Sigmoid colon (tissue), 6 donors: ENCODE measurements at regions not wholly inside any gene's neighbourhood (a gene's known extent, or its start where the extent isn't known, plus 50 kb on each side); places are given as distances from the start of the nearest gene placed in this dataset.

Experiments used
- DNase-seq: peaks from one replicate; pipeline ENCODE4 v3.0.0-alpha.2; 2019
- H3K27ac ChIP-seq, 4 donors: fragments of 200-600 bp; sonication (generic); one replicate each; pipeline ENCODE4 v1.5.1; 2016 to 2019; ENCODE audit warnings: mild to moderate bottlenecking in 1 of 4
- H3K27me3 ChIP-seq, 3 donors: fragments of 200-600 bp; sonication (generic); one replicate each; pipeline ENCODE4 v1.5.1; 2019; ENCODE audit warnings: mild to moderate bottlenecking in 1 of 3
- H3K36me3 ChIP-seq, 4 donors: fragments of 200-600 bp; sonication (generic); one replicate each; pipeline ENCODE4 v1.5.1; 2016 to 2019
- H3K4me1 ChIP-seq, 4 donors: fragments of 200-600 bp; sonication (generic); one replicate each; pipeline ENCODE4 v1.5.1; 2017 to 2019
- H3K4me3 ChIP-seq, 4 donors: fragments of 200-600 bp; sonication (generic); one replicate each; pipeline ENCODE4 v1.5.1; 2017 to 2019; ENCODE audit warnings: mild to moderate bottlenecking in 2 of 4, moderate library complexity in 1 of 4
- H3K9me3 ChIP-seq, 4 donors: fragments of 200-600 bp in 3 of 4; sonication (generic) in 3 of 4; one replicate each; pipeline versions ENCODE4 v1.5.1 to v1.6.1; 2013 to 2019
- EP300 ChIP-seq, 4 donors: sonication (generic); formaldehyde crosslinking; IDR thresholded peaks; one replicate each; pipeline ENCODE4 v1.6.1; 2017; ENCODE audit warnings: antibody characterized with exemption in 4 of 4
- POLR2A ChIP-seq, 2 donors: fragments of 450-650 bp; IDR thresholded peaks; one replicate each; pipeline ENCODE4 v1.6.1; 2016; ENCODE audit warnings: antibody characterized with exemption in 2 of 2, mild to moderate bottlenecking in 2 of 2, moderate library complexity in 2 of 2
- POLR2AphosphoS5 ChIP-seq, 4 donors: sonication (generic); formaldehyde crosslinking; IDR thresholded peaks; one replicate each; pipeline ENCODE4 v1.6.1; 2017; ENCODE audit warnings: antibody characterized with exemption in 4 of 4
- WGBS, 2 donors: extraction: QIAGEN DNeasy Blood & Tissue Kit; methylation state at CpG; one replicate each; pipeline ENCODE4 v1.1.7; 2013; 5-methylcytosine and 5-hydroxymethylcytosine counted together
- intact Hi-C: fragments of 100-400 bp; cut with DNase I; formaldehyde crosslinking; loops from one replicate; pipeline ENCODE4 v1.15.1; 2023
- TF ChIP-seq, protein P1 (sequence below), 4 experiments: fragments of 450-650 bp in 3 of 4; fragments of 200-600 bp in 1 of 4; IDR thresholded peaks; one replicate each; pipeline ENCODE4 v1.5.1; 2016 to 2019; ENCODE audit warnings: antibody characterized with exemption in 4 of 4, mild to moderate bottlenecking in 3 of 4, moderate library complexity in 2 of 4
- donor health status: healthy with polysubstance abuse.
- donor health status: healthy.

- intact Hi-C loops, result no loop called here
- Histone ChIP-seq H3K36me3 (no peaks in the 10 kb centered on the region), H3K9me3 (no peaks in the 10 kb centered on the region), H3K4me1 (peaks cover 0 to 10% (median 0%) of the 10 kb centered on the region in 4 donors), H3K4me3 (no peak overlapping the region), H3K27me3 (no peaks in the 10 kb centered on the region), H3K27ac (no peak overlapping the region)
- DNase-seq, result no peak
- WGBS, 2 donors, result 69 to 71% methylated on average over 9 of the region's 9 CpGs
- no peak for TF ChIP-seq EP300 (IDR thresholded peaks at IDR 0.05)
- no peak for TF ChIP-seq POLR2AphosphoS5 (IDR thresholded peaks at IDR 0.05)
- no peak for TF ChIP-seq POLR2A (IDR thresholded peaks at IDR 0.05)
- TF ChIP-seq, protein P1, sequence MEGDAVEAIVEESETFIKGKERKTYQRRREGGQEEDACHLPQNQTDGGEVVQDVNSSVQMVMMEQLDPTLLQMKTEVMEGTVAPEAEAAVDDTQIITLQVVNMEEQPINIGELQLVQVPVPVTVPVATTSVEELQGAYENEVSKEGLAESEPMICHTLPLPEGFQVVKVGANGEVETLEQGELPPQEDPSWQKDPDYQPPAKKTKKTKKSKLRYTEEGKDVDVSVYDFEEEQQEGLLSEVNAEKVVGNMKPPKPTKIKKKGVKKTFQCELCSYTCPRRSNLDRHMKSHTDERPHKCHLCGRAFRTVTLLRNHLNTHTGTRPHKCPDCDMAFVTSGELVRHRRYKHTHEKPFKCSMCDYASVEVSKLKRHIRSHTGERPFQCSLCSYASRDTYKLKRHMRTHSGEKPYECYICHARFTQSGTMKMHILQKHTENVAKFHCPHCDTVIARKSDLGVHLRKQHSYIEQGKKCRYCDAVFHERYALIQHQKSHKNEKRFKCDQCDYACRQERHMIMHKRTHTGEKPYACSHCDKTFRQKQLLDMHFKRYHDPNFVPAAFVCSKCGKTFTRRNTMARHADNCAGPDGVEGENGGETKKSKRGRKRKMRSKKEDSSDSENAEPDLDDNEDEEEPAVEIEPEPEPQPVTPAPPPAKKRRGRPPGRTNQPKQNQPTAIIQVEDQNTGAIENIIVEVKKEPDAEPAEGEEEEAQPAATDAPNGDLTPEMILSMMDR (IDR thresholded peaks at IDR 0.05), result no peak
Measured at GRCh38 chr19:31223740-31224534, 125.3 kb downstream of the TSHZ3 start.

GRCh38 chr19:31220540-31220939 is 128.7 kb downstream of the TSHZ3 start:
- Histone ChIP-seq H3K4me3 (no peak overlapping the region), H3K4me1 (peaks cover 0 to 10% (median 0%) of the 10 kb centered on the region in 4 donors), H3K27me3 (no peaks in the 10 kb centered on the region), H3K27ac (no peak overlapping the region), H3K36me3 (no peaks in the 10 kb centered on the region), H3K9me3 (no peaks in the 10 kb centered on the region)
- no peak for TF ChIP-seq EP300 (IDR thresholded peaks at IDR 0.05)
- TF ChIP-seq POLR2A (IDR thresholded peaks at IDR 0.05), result no peak
- no peak for TF ChIP-seq POLR2AphosphoS5 (IDR thresholded peaks at IDR 0.05)
- TF ChIP-seq, protein P1 (IDR thresholded peaks at IDR 0.05), result no peak
- no peak for DNase-seq
- WGBS, 2 donors, result 54 to 73% methylated on average over 2 of the region's 2 CpGs
- intact Hi-C loops, result no loop called here

DNA sequence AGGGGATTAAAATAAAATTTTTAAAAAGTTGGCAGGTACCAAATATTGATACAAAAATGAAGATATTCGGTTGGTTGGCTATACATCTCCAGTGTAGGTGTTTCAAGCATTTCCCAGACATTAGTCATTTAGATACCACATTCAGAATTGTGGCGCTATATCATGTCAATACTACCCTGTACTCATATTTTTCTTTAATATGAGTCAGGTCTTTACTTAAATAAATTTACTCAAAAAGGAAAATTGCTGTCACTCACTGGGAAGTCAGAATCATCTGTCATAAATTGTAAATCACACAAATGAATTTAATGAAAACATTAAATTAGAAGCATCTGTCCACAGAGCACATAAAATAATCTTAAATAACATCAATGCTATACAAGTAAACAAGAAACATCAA is 134.2 kb downstream of the TSHZ3 start:
- Histone ChIP-seq H3K27me3 (no peaks in the 10 kb centered on the region), H3K4me1 (no peaks in the 10 kb centered on the region), H3K4me3 (no peak overlapping the region), H3K36me3 (no peaks in the 10 kb centered on the region), H3K27ac (no peak overlapping the region), H3K9me3 (no peaks in the 10 kb centered on the region)
- intact Hi-C loops, result no loop called here
- TF ChIP-seq POLR2AphosphoS5 (IDR thresholded peaks at IDR 0.05), result no peak
- TF ChIP-seq, protein P1 (IDR thresholded peaks at IDR 0.05), result no peak
- no peak for TF ChIP-seq POLR2A (IDR thresholded peaks at IDR 0.05)
- no peak for TF ChIP-seq EP300 (IDR thresholded peaks at IDR 0.05)
- WGBS, 2 donors, result 80 to 87% methylated on average over 2 of the region's 2 CpGs
- no peak for DNase-seq

- no peaks in the 10 kb centered on the region for H3K27me3 ChIP-seq
- WGBS, 2 donors, result 43 to 74% methylated on average over 9 of the region's 9 CpGs
- no peaks in the 10 kb centered on the region for H3K9me3 ChIP-seq
- H3K4me3 ChIP-seq, result no peak overlapping the region
- no peaks in the 10 kb centered on the region for H3K4me1 ChIP-seq
- TF ChIP-seq, protein P1 (IDR thresholded peaks at IDR 0.05), result no peak
- TF ChIP-seq POLR2AphosphoS5 (IDR thresholded peaks at IDR 0.05), result peak in 1 of 4 donors; percentile 46
- TF ChIP-seq POLR2A (IDR thresholded peaks at IDR 0.05), result no peak
- no peaks in the 10 kb centered on the region for H3K36me3 ChIP-seq
- no peak overlapping the region for H3K27ac ChIP-seq
- peak; percentile 76 for DNase-seq
- intact Hi-C loops, result no loop called here
Measured at GRCh38 chr19:31214086-31214485, 135.2 kb downstream of the TSHZ3 start.

DNA sequence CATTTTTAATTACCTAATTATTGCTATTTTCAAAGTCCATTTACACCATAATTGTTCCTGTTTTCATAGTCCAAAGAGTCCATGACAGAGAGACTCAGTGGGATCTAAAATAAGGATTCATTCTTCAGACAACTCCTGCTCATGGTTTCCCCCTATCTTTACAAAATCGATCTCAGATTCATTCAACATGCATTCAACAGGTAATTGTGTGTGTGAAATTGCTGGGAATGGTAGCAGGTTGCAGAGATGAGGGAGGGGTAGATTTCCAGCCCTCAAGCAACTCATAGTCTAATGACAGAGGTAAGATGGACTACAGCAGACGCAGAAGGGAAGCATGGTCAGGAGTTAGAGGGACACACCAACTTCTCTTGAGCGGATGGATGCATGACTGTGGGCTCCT is 138.1 kb downstream of the TSHZ3 start:
- WGBS, 2 donors, result 83 to 91% methylated on average over 3 of the region's 3 CpGs
- TF ChIP-seq POLR2AphosphoS5 (IDR thresholded peaks at IDR 0.05) (no peak), EP300 (IDR thresholded peaks at IDR 0.05) (no peak), POLR2A (IDR thresholded peaks at IDR 0.05) (no peak)
- TF ChIP-seq, protein P1 (IDR thresholded peaks at IDR 0.05), result no peak
- no peak overlapping the region for H3K27ac ChIP-seq
- no peak overlapping the region for H3K4me3 ChIP-seq
- H3K36me3 ChIP-seq, result no peaks in the 10 kb centered on the region
- H3K27me3 ChIP-seq, result no peaks in the 10 kb centered on the region
- DNase-seq, result no peak
- intact Hi-C loops, result no loop called here
- H3K4me1 ChIP-seq, result no peaks in the 10 kb centered on the region
- H3K9me3 ChIP-seq, result no peaks in the 10 kb centered on the region
